ENCODE measurements at regions not wholly inside any gene's neighbourhood (a gene's known extent, or its start where the extent isn't known, plus 50 kb on each side); places are given as distances from the start of the nearest gene placed in this dataset.

- Mint-ChIP-seq H3K27me3 (ENCODE audit: low read depth) (no peaks in the 10 kb centered on the region), H3K4me3 (no peak overlapping the region), H3K36me3 (ENCODE audit: insufficient read depth in 1 of 3, low read depth in 3 of 3) (peaks cover 3 to 15% (median 14%) of the 10 kb centered on the region in 3 experiments; a peak in 6 of 7 replicates), H3K27ac (no peak overlapping the region), H3K9me3 (peaks cover 10 to 13% of the 10 kb centered on the region in 2 experiments), H3K4me1 (no peaks in the 10 kb centered on the region)
- Histone ChIP-seq H3K18ac (ENCODE audit: insufficient read length, low read depth, low read length) (no peak overlapping the region), H2AFZ (ENCODE audit: low read length) (no peak overlapping the region), H3K9ac (ENCODE audit: extremely low read depth, insufficient read length, low read length) (no peak overlapping the region), H3K14ac (ENCODE audit: insufficient read depth, low read length) (no peak overlapping the region), H2BK20ac (ENCODE audit: low read depth, low read length, poor library complexity, severe bottlenecking) (no peak overlapping the region), H2BK12ac (ENCODE audit: insufficient read length, low read depth, low read length) (no peak overlapping the region), H2BK5ac (ENCODE audit: insufficient read length, low read length) (no peak overlapping the region), H3K56ac (ENCODE audit: insufficient read length, low read depth, low read length) (no peak overlapping the region), H3K27me3 (ENCODE audit: insufficient read depth, low read length) (no peaks in the 10 kb centered on the region), H3T11ph (ENCODE audit: low read length) (no peak overlapping the region), H3K4me2 (ENCODE audit: insufficient read depth, insufficient read length, low read length) (no peak overlapping the region), H4K8ac (replicated peaks; ENCODE audit: insufficient read length, low read depth, low read length) (no peak overlapping the region), H4K91ac (ENCODE audit: insufficient read length, low read depth, low read length) (no peak overlapping the region), H3K4ac (ENCODE audit: low read depth, low read length) (no peak overlapping the region), H3K23ac (ENCODE audit: insufficient read length, low read depth, low read length) (no peak overlapping the region), H2BK15ac (ENCODE audit: low read depth, low read length) (no peak overlapping the region), H3K79me2 (ENCODE audit: insufficient read depth, low read length) (no peaks in the 10 kb centered on the region), H2BK120ac (ENCODE audit: low read depth, low read length, poor library complexity, severe bottlenecking) (no peak overlapping the region), H4K20me1 (ENCODE audit: control insufficient read depth, insufficient read depth, insufficient read length) (no peaks in the 10 kb centered on the region), H3K9me3 (ENCODE audit: control insufficient read depth, low read depth, low read length) (no peaks in the 10 kb centered on the region), H3K27ac (ENCODE audit: insufficient read length, low read depth, low read length) (no peak overlapping the region), H3K4me1 (ENCODE audit: insufficient read depth, low read length) (no peaks in the 10 kb centered on the region), H4K5ac (ENCODE audit: insufficient read length, low read depth, low read length) (no peak overlapping the region), H3K23me2 (ENCODE audit: insufficient read length, low read depth, low read length, poor library complexity, severe bottlenecking) (no peaks in the 10 kb centered on the region), H3K79me1 (ENCODE audit: insufficient read depth, low read depth, low read length, poor library complexity, severe bottlenecking) (no peaks in the 10 kb centered on the region), H2AK5ac (ENCODE audit: insufficient read length, low read length) (no peak overlapping the region)
- TF ChIP-seq CTCF (conservative IDR thresholded peaks at IDR 0.05), result no peak
- WGBS (ENCODE audit: extremely low coverage, insufficient read length, low lambda C conversion rate), result no CpG with 5 or more reads among the region's 10 CpGs
- no peak for DNase-seq
Measured at GRCh38 chr13:47796816-47797215, 204.3 kb downstream of the SUCLA2 start.

Data from H9 (cell line).